Heart left ventricle (tissue), 16 donors: ENCODE measurements at regions not wholly inside any gene's neighbourhood (a gene's known extent, or its start where the extent isn't known, plus 50 kb on each side); places are given as distances from the start of the nearest gene placed in this dataset.

Experiments used
- ATAC-seq, 4 donors: fragments of 200-7000 bp; cut with Tn5 transposase; one replicate each; pipeline ENCODE4 v1.9.1; 2020 to 2022; ENCODE audit warnings: moderate library complexity in 4 of 4, mild to moderate bottlenecking in 3 of 4, moderate number of reproducible peaks in 1 of 4
- DNase-seq, 5 donors: peaks; one replicate each; pipeline ENCODE4 v3.0.0-alpha.2; 2020
- H3K27ac ChIP-seq, 12 donors: fragments of 200-600 bp; sonication (generic) in 4 of 12; one replicate each; pipeline versions ENCODE4 v1.5.0 to v1.8.0; 2016 to 2022; ENCODE audit warnings: mild to moderate bottlenecking in 2 of 12
- H3K27me3 ChIP-seq, 9 donors: fragments of 200-600 bp; sonication (generic) in 2 of 9; one replicate each; pipeline versions ENCODE4 v1.5.1 to v1.8.0; 2016 to 2022; ENCODE audit warnings: mild to moderate bottlenecking in 3 of 9
- H3K36me3 ChIP-seq, 9 donors: fragments of 200-600 bp; sonication (generic) in 2 of 9; one replicate each; pipeline versions ENCODE4 v1.5.0 to v1.8.0; 2018 to 2022; ENCODE audit warnings: mild to moderate bottlenecking in 2 of 9
- H3K4me1 ChIP-seq, 12 donors: fragments of 200-600 bp; sonication (generic) in 4 of 12; one replicate each; pipeline versions ENCODE4 v1.5.0 to v1.8.0; 2016 to 2022; ENCODE audit warnings: mild to moderate bottlenecking in 3 of 12
- H3K4me3 ChIP-seq, 12 donors: fragments of 200-600 bp; sonication (generic) in 4 of 12; one replicate each; pipeline versions ENCODE4 v1.5.0 to v1.8.0; 2017 to 2022; ENCODE audit warnings: mild to moderate bottlenecking in 9 of 12, moderate library complexity in 4 of 12
- H3K9me3 ChIP-seq, 12 donors: fragments of 200-600 bp; sonication (generic) in 4 of 12; one replicate each; pipeline versions ENCODE4 v1.5.0 to v1.8.0; 2016 to 2022; ENCODE audit warnings: mild to moderate bottlenecking in 1 of 12
- POLR2A ChIP-seq, 2 donors: fragments of 450-650 bp; IDR thresholded peaks; one replicate each; pipeline ENCODE4 v1.6.1; 2017; ENCODE audit warnings: antibody characterized with exemption in 2 of 2, mild to moderate bottlenecking in 2 of 2, moderate library complexity in 2 of 2
- WGBS, 4 donors: extraction: QIAGEN DNeasy Blood & Tissue Kit in 2 of 4; methylation state at CpG; one replicate each; pipeline versions ENCODE4 v1.1.5 to v1.1.7; 2013 to 2018; 5-methylcytosine and 5-hydroxymethylcytosine counted together
- intact Hi-C, 10 donors: fragments of 100-400 bp; cut with DNase I; formaldehyde crosslinking; loops; one replicate each; pipeline versions ENCODE4 v1.11.1 to v1.14.2; 2022
- TF ChIP-seq, protein P1 (sequence below), 12 donors: fragments of 200-600 bp; sonication (generic) in 4 of 12; IDR thresholded peaks; one replicate each; pipeline versions ENCODE4 v1.5.0 to v1.8.0; 2018 to 2022; ENCODE audit warnings: antibody characterized with exemption in 12 of 12, mild to moderate bottlenecking in 5 of 12
- donor health status: ischemic (EF 13 %, LVEDD 7.1; RV severe dilation, severe dysfunction).
- donor health status: healthy with polysubstance abuse.
- donor health status: DM: no; HTN: yes; CAD: no.
- donor health status: DM: no; HTN: no; CAD: no.
- donor health status: ischemic (EF 25% LVEDD 6.9; RV normal size, moderate dysfunction).
- donor health status: ischemic (EF 25% LVEDD 5.7; RV mildly dilated, moderate dysfunction).
- donor health status: healthy.
- donor health status: DM: yes; HTN: yes; CAD: no.
- donor health status: ischemic (EF 35%, LVEDD 5.7; RV mildly dilated, moderate dysfunction).
- donor health status: nonischemic (EF 11% LVEDD 7.7; RV severe dilation, severe dysfunction).
- donor health status: DM: yes; HTN: yes; CAD: no.
- donor health status: PGD.
- donor health status: ischemic (EF 29% LVEDD 5.4; RV normal size, mild dysfunction).
- donor health status: nonischemic (EF 23%, LVEDD 6.1; RV moderate dilation, normal function).

DNA sequence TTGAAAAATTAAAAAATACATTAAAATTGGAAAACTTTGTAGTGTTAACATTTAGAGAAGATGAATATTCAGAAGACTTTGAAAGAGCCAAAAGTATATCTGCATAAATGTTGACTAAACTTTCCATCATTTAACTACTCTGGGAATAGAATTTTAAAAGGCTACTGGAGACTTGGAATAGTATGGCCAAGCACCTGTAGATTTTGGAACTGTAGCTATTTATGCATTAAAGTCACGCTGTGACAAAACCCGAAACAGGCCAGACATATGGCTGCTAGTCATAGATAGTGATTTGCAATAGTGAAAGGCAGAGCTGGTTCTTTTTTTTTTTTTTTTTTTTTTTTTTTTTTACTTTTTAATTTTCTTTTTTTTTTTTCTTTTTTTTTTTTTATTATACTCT is 396.0 kb downstream of the SOCS6 start:
- ATAC-seq (no peak), DNase-seq (no peak)
- no peak overlapping the region for H3K4me3 ChIP-seq
- intact Hi-C loops, result no loop called here
- no peak overlapping the region for H3K27ac ChIP-seq
- no peaks in the 10 kb centered on the region for H3K36me3 ChIP-seq
- H3K4me1 ChIP-seq, result no peaks in the 10 kb centered on the region
- WGBS, 4 donors, result 97 to 100% (median 99%) methylated on average over 2 of the region's 2 CpGs
- TF ChIP-seq, protein P1, sequence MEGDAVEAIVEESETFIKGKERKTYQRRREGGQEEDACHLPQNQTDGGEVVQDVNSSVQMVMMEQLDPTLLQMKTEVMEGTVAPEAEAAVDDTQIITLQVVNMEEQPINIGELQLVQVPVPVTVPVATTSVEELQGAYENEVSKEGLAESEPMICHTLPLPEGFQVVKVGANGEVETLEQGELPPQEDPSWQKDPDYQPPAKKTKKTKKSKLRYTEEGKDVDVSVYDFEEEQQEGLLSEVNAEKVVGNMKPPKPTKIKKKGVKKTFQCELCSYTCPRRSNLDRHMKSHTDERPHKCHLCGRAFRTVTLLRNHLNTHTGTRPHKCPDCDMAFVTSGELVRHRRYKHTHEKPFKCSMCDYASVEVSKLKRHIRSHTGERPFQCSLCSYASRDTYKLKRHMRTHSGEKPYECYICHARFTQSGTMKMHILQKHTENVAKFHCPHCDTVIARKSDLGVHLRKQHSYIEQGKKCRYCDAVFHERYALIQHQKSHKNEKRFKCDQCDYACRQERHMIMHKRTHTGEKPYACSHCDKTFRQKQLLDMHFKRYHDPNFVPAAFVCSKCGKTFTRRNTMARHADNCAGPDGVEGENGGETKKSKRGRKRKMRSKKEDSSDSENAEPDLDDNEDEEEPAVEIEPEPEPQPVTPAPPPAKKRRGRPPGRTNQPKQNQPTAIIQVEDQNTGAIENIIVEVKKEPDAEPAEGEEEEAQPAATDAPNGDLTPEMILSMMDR (IDR thresholded peaks at IDR 0.05), result no peak
- no peak for TF ChIP-seq POLR2A (IDR thresholded peaks at IDR 0.05)
- peaks cover 0 to 13% (median 0%) of the 10 kb centered on the region in 12 donors for H3K9me3 ChIP-seq
- no peaks in the 10 kb centered on the region for H3K27me3 ChIP-seq

DNA sequence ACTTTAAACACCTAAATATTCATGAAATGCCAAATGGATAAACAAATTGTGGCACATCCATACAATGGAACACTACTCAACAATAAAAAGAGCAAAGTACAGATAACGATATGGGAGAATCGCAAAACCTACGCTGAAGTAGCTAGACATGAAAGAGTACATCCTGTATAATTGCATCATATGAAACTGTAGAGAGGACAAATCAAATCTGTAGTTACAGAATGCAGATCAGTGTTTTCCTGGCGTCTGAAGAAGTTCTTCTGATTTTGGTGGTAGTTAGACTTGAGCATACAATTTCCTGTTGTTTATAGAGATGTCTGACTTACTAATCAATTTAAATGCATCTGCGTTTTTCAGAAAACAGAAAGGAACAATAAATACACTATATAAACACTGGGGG is 394.4 kb downstream of the SOCS6 start:
- H3K4me3 ChIP-seq, result no peak overlapping the region
- DNase-seq (no peak), ATAC-seq (no peak)
- TF ChIP-seq, protein P1 (IDR thresholded peaks at IDR 0.05), result no peak
- TF ChIP-seq POLR2A (IDR thresholded peaks at IDR 0.05), result no peak
- WGBS, 4 donors, result 68 to 83% (median 79%) methylated on average over 5 of the region's 5 CpGs
- no peaks in the 10 kb centered on the region for H3K4me1 ChIP-seq
- no peak overlapping the region for H3K27ac ChIP-seq
- intact Hi-C loops, result no loop called here
- H3K9me3 ChIP-seq, result peaks cover 0 to 13% (median 0%) of the 10 kb centered on the region in 12 donors
- H3K27me3 ChIP-seq, result no peaks in the 10 kb centered on the region
- no peaks in the 10 kb centered on the region for H3K36me3 ChIP-seq

DNA sequence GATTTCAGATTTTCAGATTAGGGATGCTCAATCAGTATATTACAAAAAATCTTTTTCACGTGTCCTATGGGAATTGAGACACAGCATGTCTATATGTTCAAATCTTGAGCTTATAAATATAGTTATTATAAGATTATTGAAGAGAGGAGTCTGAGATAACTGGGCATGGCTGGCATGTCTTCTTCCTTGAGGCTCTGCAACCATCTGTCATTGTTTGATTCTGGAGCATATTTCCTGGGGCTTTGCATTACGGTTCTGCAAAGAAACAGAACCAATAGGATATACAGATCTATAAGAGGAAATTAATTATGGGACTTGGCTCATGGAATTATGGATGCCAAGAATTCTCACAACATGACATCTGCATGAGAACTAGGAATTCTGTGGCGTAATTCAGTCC is 386.1 kb downstream of the SOCS6 start:
- Histone ChIP-seq H3K4me1 (no peaks in the 10 kb centered on the region), H3K27me3 (no peaks in the 10 kb centered on the region), H3K36me3 (no peaks in the 10 kb centered on the region), H3K9me3 (peaks cover 0 to 2% (median 0%) of the 10 kb centered on the region in 12 donors), H3K4me3 (no peak overlapping the region), H3K27ac (no peak overlapping the region)
- 76 to 86% (median 84%) methylated on average over 3 of the region's 3 CpGs for WGBS, 4 donors
- TF ChIP-seq POLR2A (IDR thresholded peaks at IDR 0.05), result no peak
- TF ChIP-seq, protein P1 (IDR thresholded peaks at IDR 0.05), result no peak
- no peak for DNase-seq
- no peak for ATAC-seq
- intact Hi-C loops, result no loop called here

DNA sequence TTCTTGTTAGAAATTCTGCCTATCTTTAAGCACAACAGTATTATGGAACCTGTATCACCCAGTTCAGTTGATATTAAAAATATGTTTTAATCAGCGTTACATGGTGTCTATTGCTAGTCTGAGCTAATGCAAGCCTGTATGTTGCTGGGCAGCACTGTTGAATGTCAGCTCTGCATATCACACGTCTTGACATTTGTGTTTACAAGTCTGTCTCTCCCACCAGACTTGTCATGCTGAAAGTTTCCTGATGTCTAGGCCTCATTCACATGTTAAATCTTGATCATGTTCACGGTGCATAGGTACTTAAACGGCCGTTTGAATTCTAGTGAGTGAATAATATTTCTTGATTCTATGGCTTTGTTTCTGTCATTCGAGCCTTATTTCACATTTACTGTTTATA is 385.0 kb downstream of the SOCS6 start:
- WGBS, 4 donors, result 30 to 39% (median 33%) methylated on average over 6 of the region's 6 CpGs
- no peak for ATAC-seq
- intact Hi-C loops, result no loop called here
- no peaks in the 10 kb centered on the region for H3K36me3 ChIP-seq
- H3K9me3 ChIP-seq, result peaks cover 0 to 10% (median 0%) of the 10 kb centered on the region in 12 donors
- no peaks in the 10 kb centered on the region for H3K27me3 ChIP-seq
- no peak overlapping the region for H3K4me3 ChIP-seq
- DNase-seq, result no peak
- no peaks in the 10 kb centered on the region for H3K4me1 ChIP-seq
- TF ChIP-seq, protein P1 (IDR thresholded peaks at IDR 0.05), result no peak
- TF ChIP-seq POLR2A (IDR thresholded peaks at IDR 0.05), result no peak
- H3K27ac ChIP-seq, result no peak overlapping the region
